K562 (cell line): ENCODE measurements at regions not wholly inside any gene's neighbourhood (a gene's known extent, or its start where the extent isn't known, plus 50 kb on each side); places are given as distances from the start of the nearest gene placed in this dataset.

Source experiments
- ATAC-seq: fragments of 200-7000 bp; cut with Tn5 transposase; 3 replicates; pipeline ENCODE4 v1.9.1; 2020; ENCODE audit warnings: moderate library complexity
- BruUV-seq: library from RNA; stranded (reverse); fragments of 400-500 nt; replicated peaks from 2 replicates; lab custom pipeline; 2021; lab: Mats Ljungman, UMichigan
- CTCF ChIA-PET: fragments of 300-600 bp; formaldehyde crosslinking; extraction: SDS; loops from one replicate; lab custom pipeline; 2021; ENCODE audit warnings: low intra/inter-chr PET ratio; lab: Yijun Ruan, JAX
- POLR2A ChIA-PET: fragments of 300-600, 350-650 bp; sonication (Branson Sonifier 250); formaldehyde crosslinking; extraction: SDS; loops from one replicate; lab custom pipeline; 2021; ENCODE audit warnings: antibody characterized with exemption, inconsistent platforms; lab: Yijun Ruan, JAX
- DNase-seq, 4 experiments: peaks; one replicate each; pipeline versions ENCODE4 v3.0.0 to v3.0.0-alpha.2; 2011 to 2018; ENCODE audit warnings: low spot score in 3 of 4, mixed read lengths in 3 of 4; ENCODE audit errors: extremely low read depth in 1 of 4
- FAIRE-seq: peaks from 2 replicates; lab custom pipeline; 2011; peaks lifted over from hg19 to GRCh38; lab: Jason Lieb, UNC
- H2AFZ ChIP-seq: 2 replicates; pipeline ENCODE4 v1.6.0; 2011; ENCODE audit warnings: low read depth, low read length, control low read depth, inconsistent platforms
- H3K27ac ChIP-seq: fragments of 200-600 bp; 3 replicates; pipeline ENCODE4 v1.8.0; 2011; ENCODE audit warnings: low read depth, mild to moderate bottlenecking, control low read depth, inconsistent platforms, low read length, moderate library complexity, mixed read lengths; ENCODE audit errors: extremely low read depth
- H3K27me3 ChIP-seq, 2 experiments: fragments of 300-600 bp in 1 of 2; 2 replicates in 1 of 2; 3 replicates in 1 of 2; pipeline versions ENCODE4 v1.6.0 to v1.8.0; 2011; ENCODE audit warnings: inconsistent platforms in 2 of 2, low read length in 2 of 2, mild to moderate bottlenecking in 1 of 2, mixed read lengths in 1 of 2, moderate library complexity in 1 of 2; ENCODE audit not compliant: control insufficient read depth in 2 of 2, insufficient read depth in 2 of 2
- H3K36me3 ChIP-seq: fragments of 300-600 bp; 3 replicates; pipeline ENCODE4 v1.8.0; 2011; ENCODE audit warnings: mild to moderate bottlenecking, low read length, inconsistent platforms; ENCODE audit not compliant: control insufficient read depth, insufficient read depth
- H3K4me1 ChIP-seq, 2 experiments: fragments of 200-600 bp in 1 of 2; replicated peaks in 1 of 2; 2 replicates in 1 of 2; 3 replicates in 1 of 2; pipeline versions ENCODE4 v1.5.1 to v1.8.0; 2011; ENCODE audit warnings: inconsistent platforms in 2 of 2, low read length in 2 of 2, mild to moderate bottlenecking in 1 of 2, mixed read lengths in 1 of 2, moderate library complexity in 1 of 2; ENCODE audit not compliant: control insufficient read depth in 2 of 2, insufficient read depth in 2 of 2
- H3K4me2 ChIP-seq: 2 replicates; pipeline ENCODE4 v1.6.1; 2011; ENCODE audit warnings: low read length, control low read depth, inconsistent platforms, mixed read lengths; ENCODE audit not compliant: insufficient read depth
- H3K4me3 ChIP-seq: fragments of 200-600 bp; sonication (generic), shearing (Covaris generic); 2 replicates; pipeline ENCODE4 v1.5.1; 2016; ENCODE audit warnings: control low read depth, inconsistent platforms
- H3K79me2 ChIP-seq: fragments of 200-600 bp; 3 replicates; pipeline ENCODE4 v1.8.0; 2011; ENCODE audit warnings: low read length, inconsistent platforms; ENCODE audit not compliant: control insufficient read depth, insufficient read depth
- H3K9ac ChIP-seq, 2 experiments: 2 replicates each; pipeline versions ENCODE4 v1.6.0 to v1.6.1; 2011; ENCODE audit warnings: low read depth in 2 of 2, low read length in 2 of 2, control low read depth in 1 of 2, inconsistent platforms in 1 of 2, mild to moderate bottlenecking in 1 of 2, mixed read lengths in 1 of 2; ENCODE audit not compliant: insufficient read depth in 1 of 2
- H3K9me1 ChIP-seq: one replicate; pipeline ENCODE4 v1.6.0; 2011; ENCODE audit warnings: inconsistent platforms, mild to moderate bottlenecking, low read length, moderate library complexity; ENCODE audit not compliant: control insufficient read depth, insufficient read depth
- H3K9me3 ChIP-seq: replicated peaks from 2 replicates; pipeline ENCODE4 v1.5.1; 2011; ENCODE audit warnings: low read depth, low read length, inconsistent platforms; ENCODE audit not compliant: control insufficient read depth, insufficient read depth
- H4K20me1 ChIP-seq: replicated peaks from 2 replicates; pipeline ENCODE4 v1.6.1; 2011; ENCODE audit warnings: low read length, inconsistent platforms, mixed read lengths; ENCODE audit not compliant: control insufficient read depth, insufficient read depth
- ESRRB ChIP-seq: fragments of 250-450 bp; sonication (Bioruptor Pico); IDR thresholded peaks from 2 replicates; pipeline ENCODE4 v1.5.0; 2020; ENCODE audit warnings: mild to moderate bottlenecking, moderate library complexity, borderline replicate concordance
- IRF2 ChIP-seq: sonication (generic); formaldehyde crosslinking; IDR thresholded peaks from 2 replicates; pipeline ENCODE4 v1.8.1; 2022; ENCODE audit warnings: mild to moderate bottlenecking, missing genetic modification reagents
- SIN3B ChIP-seq: fragments of 450-650 bp; IDR thresholded peaks from 2 replicates; pipeline ENCODE4 v1.6.1; 2017; ENCODE audit warnings: low read depth, mild to moderate bottlenecking, moderate library complexity
- SIRT6 ChIP-seq: IDR thresholded peaks from one replicate; pipeline ENCODE4 v1.6.1; 2012; ENCODE audit warnings: low read depth, mild to moderate bottlenecking, control low read depth, inconsistent platforms, low read length, moderate library complexity
- ZBTB34 ChIP-seq: fragments of 250-450 bp; sonication (Bioruptor Pico); IDR thresholded peaks from 2 replicates; pipeline ENCODE4 v1.8.0; 2021; ENCODE audit warnings: mild to moderate bottlenecking, moderate library complexity
- ZFP1 ChIP-seq: fragments of 450-650 bp; formaldehyde crosslinking; IDR thresholded peaks from 2 replicates; pipeline ENCODE4 v1.4.0; 2020; ENCODE audit warnings: mild to moderate bottlenecking, mixed read lengths
- ZNF140 ChIP-seq: fragments of 250-450 bp; sonication (Bioruptor Pico); IDR thresholded peaks from 2 replicates; pipeline ENCODE4 v1.8.0; 2021; ENCODE audit warnings: moderate library complexity, mild to moderate bottlenecking, inconsistent platforms
- ZNF217 ChIP-seq: sonication (generic); formaldehyde crosslinking; IDR thresholded peaks from 2 replicates; pipeline ENCODE4 v1.8.0; 2022; ENCODE audit warnings: mild to moderate bottlenecking, missing genetic modification reagents
- WGBS: fragments of 100-300 bp; shearing (Covaris generic); methylation state at CpG from one replicate; pipeline ENCODE4 v1.1.6; 2016; ENCODE audit warnings: low coverage, mixed read lengths; ENCODE audit not compliant: insufficient coverage; ENCODE audit errors: missing lambda C conversion rate; 5-methylcytosine and 5-hydroxymethylcytosine counted together
- in situ Hi-C: fragments of 300-500 bp; cut with MboI; formaldehyde crosslinking; loops from 4 replicates; pipeline ENCODE4 v1.15.0; 2018; ENCODE audit warnings: inconsistent platforms, mixed read lengths
- intact Hi-C: fragments of 100-400 bp; cut with micrococcal nuclease; formaldehyde crosslinking; loops from 2 replicates; pipeline ENCODE4 v1.14.2; 2022

GRCh38 chr5:165173651-165174050 lies 1668.2 kb downstream of the MAT2B start:
- no peak for FAIRE-seq
- in situ Hi-C loops (no loop called here), intact Hi-C loops (no loop called here)
- Histone ChIP-seq H3K9me1 (no peaks in the 10 kb centered on the region), H3K9ac (no peak overlapping the region), H3K27me3 (no peaks in the 10 kb centered on the region), H3K4me3 (no peak overlapping the region), H3K79me2 (no peaks in the 10 kb centered on the region), H4K20me1 (no peaks in the 10 kb centered on the region), H3K36me3 (no peaks in the 10 kb centered on the region), H3K27ac (no peak overlapping the region), H3K4me1 (no peaks in the 10 kb centered on the region), H3K9me3 (no peaks in the 10 kb centered on the region), H3K4me2 (no peak overlapping the region), H2AFZ (no peak overlapping the region)
- 0% methylated on average over 2 of the region's 2 CpGs for WGBS
- CTCF ChIA-PET = no interaction called here
- ATAC-seq = no peak
- DNase-seq = no peak
- BruUV-seq = no TSS peak
- POLR2A ChIA-PET = no interaction called here
- no peak for TF ChIP-seq ESRRB
- no peak for TF ChIP-seq IRF2 (CRISPR knock-in tag)
- TF ChIP-seq ZFP1 = no peak
- TF ChIP-seq ZNF217 (CRISPR knock-in tag) = no peak
- no peak for TF ChIP-seq SIRT6
- no peak for TF ChIP-seq ZBTB34
- TF ChIP-seq SIN3B = no peak
- no peak for TF ChIP-seq ZNF140
